HepG2 (cell line): ENCODE measurements at regions not wholly inside any gene's neighbourhood (a gene's known extent, or its start where the extent isn't known, plus 50 kb on each side); places are given as distances from the start of the nearest gene placed in this dataset.

Experiments
- ATAC-seq: fragments of 200-7000 bp; cut with Tn5 transposase; 3 replicates; pipeline ENCODE4 v1.9.1; 2020; ENCODE audit warnings: mild to moderate bottlenecking, moderate library complexity
- BruUV-seq: library from RNA; stranded (reverse); fragments of 400-500 nt; replicated peaks from 2 replicates; lab custom pipeline; 2021; lab: Mats Ljungman, UMichigan
- CTCF ChIA-PET: fragments of 300-600 bp; formaldehyde crosslinking; extraction: SDS; loops from one replicate; lab custom pipeline; 2021; ENCODE audit warnings: low total read pairs, inconsistent platforms, low intra/inter-chr PET ratio; lab: Yijun Ruan, JAX
- POLR2A ChIA-PET: fragments of 350-600 bp; sonication (Branson Sonifier 250); formaldehyde crosslinking; loops from one replicate; lab custom pipeline; 2020; ENCODE audit warnings: antibody characterized with exemption, inconsistent platforms; lab: Yijun Ruan, JAX
- DNase-seq: peaks from one replicate; pipeline ENCODE4 v3.0.0-alpha.2; 2015; ENCODE audit warnings: low spot score
- FAIRE-seq: peaks from 3 replicates; lab custom pipeline; 2011; peaks lifted over from hg19 to GRCh38; lab: Jason Lieb, UNC
- H2AFZ ChIP-seq: one replicate; pipeline ENCODE4 v1.6.1; 2011; ENCODE audit warnings: low read length, inconsistent platforms
- H3K27ac ChIP-seq: fragments of 300-600 bp; 3 replicates; pipeline ENCODE4 v1.8.0; 2011; ENCODE audit warnings: mixed run types, mild to moderate bottlenecking, mixed read lengths, low read length, inconsistent platforms; ENCODE audit not compliant: insufficient read depth; ENCODE audit errors: extremely low read length
- H3K27me3 ChIP-seq, 2 experiments: fragments of 200-600 bp in 1 of 2; 2 replicates in 1 of 2; 3 replicates in 1 of 2; pipeline versions ENCODE4 v1.6.0 to v1.8.0; 2011; ENCODE audit warnings: low read length in 2 of 2, mild to moderate bottlenecking in 2 of 2, moderate library complexity in 2 of 2, inconsistent platforms in 1 of 2; ENCODE audit not compliant: insufficient read depth in 2 of 2, control insufficient read depth in 1 of 2
- H3K36me3 ChIP-seq, 2 experiments: fragments of 200-600 bp in 1 of 2; replicated peaks in 1 of 2; 2 replicates in 1 of 2; 3 replicates in 1 of 2; pipeline versions ENCODE4 v1.5.1 to v1.8.0; 2011; ENCODE audit warnings: low read length in 2 of 2, inconsistent platforms in 1 of 2; ENCODE audit not compliant: insufficient read depth in 2 of 2, control insufficient read depth in 1 of 2
- H3K4me1 ChIP-seq: 2 replicates; pipeline ENCODE4 v1.5.1; 2012; ENCODE audit warnings: low read length, inconsistent platforms; ENCODE audit not compliant: insufficient read depth
- H3K4me2 ChIP-seq: 2 replicates; pipeline ENCODE4 v1.6.0; 2011; ENCODE audit warnings: low read depth, low read length, inconsistent platforms
- H3K4me3 ChIP-seq, 3 experiments: fragments of 200-600 bp in 1 of 3; sonication (generic), shearing (Covaris generic) in 1 of 3; replicated peaks in 1 of 3; 2 replicates each; pipeline ENCODE4 v1.5.1; 2011 to 2016; ENCODE audit warnings: low read length in 3 of 3, inconsistent platforms in 2 of 3, low read depth in 2 of 3, mild to moderate bottlenecking in 2 of 3, control low read depth in 1 of 3, mixed read lengths in 1 of 3; ENCODE audit not compliant: insufficient read depth in 1 of 3
- H3K79me2 ChIP-seq: one replicate; pipeline ENCODE4 v1.6.1; 2011; ENCODE audit warnings: low read length, inconsistent platforms; ENCODE audit not compliant: insufficient read depth
- H3K9ac ChIP-seq: 2 replicates; pipeline ENCODE4 v1.6.0; 2011; ENCODE audit warnings: mild to moderate bottlenecking, low read depth, low read length, inconsistent platforms; ENCODE audit not compliant: insufficient read depth
- H3K9me3 ChIP-seq: 2 replicates; pipeline ENCODE4 v1.5.1; 2012; ENCODE audit warnings: mild to moderate bottlenecking, low read length
- H4K20me1 ChIP-seq: 2 replicates; pipeline ENCODE4 v1.6.0; 2011; ENCODE audit warnings: inconsistent platforms, mild to moderate bottlenecking, low read length, moderate library complexity; ENCODE audit not compliant: insufficient read depth
- MAF1 ChIP-seq: sonication (generic); formaldehyde crosslinking; IDR thresholded peaks from 2 replicates; pipeline ENCODE4 v1.5.0; 2020; ENCODE audit warnings: missing genetic modification reagents, borderline replicate concordance
- MBD4 ChIP-seq: IDR thresholded peaks from 2 replicates; pipeline ENCODE4 v1.6.1; 2012; ENCODE audit warnings: low read length, inconsistent platforms, borderline replicate concordance
- NFIB ChIP-seq: sonication (generic); formaldehyde crosslinking; IDR thresholded peaks from 2 replicates; pipeline ENCODE4 v1.9.0; 2021; ENCODE audit warnings: missing genetic modification reagents, mild to moderate bottlenecking, borderline replicate concordance
- PPARG ChIP-seq: conservative IDR thresholded peaks from 2 replicates; pipeline ENCODE4 v1.6.1; 2016; ENCODE audit warnings: missing biosample characterization, missing genetic modification reagents
- TOPORS ChIP-seq: sonication (generic); formaldehyde crosslinking; IDR thresholded peaks from 2 replicates; pipeline ENCODE4 v1.8.0; 2023; ENCODE audit warnings: mild to moderate bottlenecking, missing genetic modification reagents
- ZBTB7A ChIP-seq: sonication (generic); formaldehyde crosslinking; IDR thresholded peaks from 2 replicates; pipeline ENCODE4 v1.8.0; 2022; ENCODE audit warnings: mild to moderate bottlenecking, missing genetic modification reagents
- ZNF256 ChIP-seq: sonication (generic); formaldehyde crosslinking; conservative IDR thresholded peaks from 2 replicates; pipeline ENCODE4 v1.4.0; 2020; ENCODE audit warnings: missing genetic modification reagents
- ZNF317 ChIP-seq: sonication (generic); formaldehyde crosslinking; IDR thresholded peaks from 2 replicates; pipeline ENCODE4 v1.5.0; 2020; ENCODE audit warnings: mild to moderate bottlenecking, missing genetic modification reagents
- ZNF337 ChIP-seq: sonication (generic); formaldehyde crosslinking; IDR thresholded peaks from 2 replicates; pipeline ENCODE4 v1.5.1; 2020; ENCODE audit warnings: missing genetic modification reagents, low read depth, mild to moderate bottlenecking, borderline replicate concordance
- ZNF549 ChIP-seq: sonication (generic); formaldehyde crosslinking; IDR thresholded peaks from 2 replicates; pipeline ENCODE4 v1.5.0; 2020; ENCODE audit warnings: missing genetic modification reagents
- ZNF629 ChIP-seq: sonication (generic); formaldehyde crosslinking; conservative IDR thresholded peaks from 2 replicates; pipeline ENCODE4 v1.5.0; 2020; ENCODE audit warnings: missing genetic modification reagents
- ZNF672 ChIP-seq: sonication (generic); formaldehyde crosslinking; IDR thresholded peaks from 2 replicates; pipeline ENCODE4 v1.8.1; 2022; ENCODE audit warnings: missing genetic modification reagents
- ZNF674 ChIP-seq: sonication (generic); formaldehyde crosslinking; IDR thresholded peaks from 2 replicates; pipeline ENCODE4 v1.5.0; 2020; ENCODE audit warnings: low read depth, mild to moderate bottlenecking, missing genetic modification reagents
- in situ Hi-C: cut with HindIII; loops from 2 replicates; pipeline ENCODE4 v1.10.0; 2017; ENCODE audit warnings: low pct_unique_long_range_greater_than_20kb; ENCODE audit not compliant: extremely low pct_ligation_motif_present
- intact Hi-C: fragments of 100-400 bp; cut with micrococcal nuclease; formaldehyde crosslinking; loops from one replicate; pipeline ENCODE4 v1.10.0; 2022; ENCODE audit not compliant: unreplicated experiment
- TF ChIP-seq, protein P1 (sequence below): sonication (generic); formaldehyde crosslinking; IDR thresholded peaks from 2 replicates; pipeline ENCODE4 v1.4.0; 2020; ENCODE audit warnings: missing genetic modification reagents
- TF ChIP-seq, protein P2 (sequence below), 2 experiments: fragments of 450-650 bp in 1 of 2; sonication (generic) in 1 of 2; formaldehyde crosslinking; IDR thresholded peaks; 2 replicates each; pipeline versions ENCODE4 v1.5.0 to v1.8.0; 2020 to 2022; ENCODE audit warnings: mild to moderate bottlenecking in 1 of 2, missing genetic modification reagents in 1 of 2

- ChIA-PET CTCF (no interaction called here), POLR2A (no interaction called here)
- TF ChIP-seq ZNF256 (CRISPR knock-in tag) (no peak), TOPORS (CRISPR knock-in tag) (no peak), ZNF629 (CRISPR knock-in tag) (no peak), ZNF672 (CRISPR knock-in tag) (no peak), PPARG (CRISPR knock-in tag) (no peak), ZNF337 (CRISPR knock-in tag) (no peak), ZNF549 (no peak), MAF1 (no peak), MBD4 (no peak), ZBTB7A (CRISPR knock-in tag) (no peak), NFIB (CRISPR knock-in tag) (no peak), ZNF674 (CRISPR knock-in tag) (no peak), ZNF317 (no peak)
- TF ChIP-seq, protein P1, sequence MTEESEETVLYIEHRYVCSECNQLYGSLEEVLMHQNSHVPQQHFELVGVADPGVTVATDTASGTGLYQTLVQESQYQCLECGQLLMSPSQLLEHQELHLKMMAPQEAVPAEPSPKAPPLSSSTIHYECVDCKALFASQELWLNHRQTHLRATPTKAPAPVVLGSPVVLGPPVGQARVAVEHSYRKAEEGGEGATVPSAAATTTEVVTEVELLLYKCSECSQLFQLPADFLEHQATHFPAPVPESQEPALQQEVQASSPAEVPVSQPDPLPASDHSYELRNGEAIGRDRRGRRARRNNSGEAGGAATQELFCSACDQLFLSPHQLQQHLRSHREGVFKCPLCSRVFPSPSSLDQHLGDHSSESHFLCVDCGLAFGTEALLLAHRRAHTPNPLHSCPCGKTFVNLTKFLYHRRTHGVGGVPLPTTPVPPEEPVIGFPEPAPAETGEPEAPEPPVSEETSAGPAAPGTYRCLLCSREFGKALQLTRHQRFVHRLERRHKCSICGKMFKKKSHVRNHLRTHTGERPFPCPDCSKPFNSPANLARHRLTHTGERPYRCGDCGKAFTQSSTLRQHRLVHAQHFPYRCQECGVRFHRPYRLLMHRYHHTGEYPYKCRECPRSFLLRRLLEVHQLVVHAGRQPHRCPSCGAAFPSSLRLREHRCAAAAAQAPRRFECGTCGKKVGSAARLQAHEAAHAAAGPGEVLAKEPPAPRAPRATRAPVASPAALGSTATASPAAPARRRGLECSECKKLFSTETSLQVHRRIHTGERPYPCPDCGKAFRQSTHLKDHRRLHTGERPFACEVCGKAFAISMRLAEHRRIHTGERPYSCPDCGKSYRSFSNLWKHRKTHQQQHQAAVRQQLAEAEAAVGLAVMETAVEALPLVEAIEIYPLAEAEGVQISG (CRISPR knock-in tag) = no peak
- TF ChIP-seq, protein P2, sequence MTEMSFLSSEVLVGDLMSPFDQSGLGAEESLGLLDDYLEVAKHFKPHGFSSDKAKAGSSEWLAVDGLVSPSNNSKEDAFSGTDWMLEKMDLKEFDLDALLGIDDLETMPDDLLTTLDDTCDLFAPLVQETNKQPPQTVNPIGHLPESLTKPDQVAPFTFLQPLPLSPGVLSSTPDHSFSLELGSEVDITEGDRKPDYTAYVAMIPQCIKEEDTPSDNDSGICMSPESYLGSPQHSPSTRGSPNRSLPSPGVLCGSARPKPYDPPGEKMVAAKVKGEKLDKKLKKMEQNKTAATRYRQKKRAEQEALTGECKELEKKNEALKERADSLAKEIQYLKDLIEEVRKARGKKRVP (CRISPR knock-in tag; IDR thresholded peaks at IDR 0.05) = no peak
- Histone ChIP-seq H3K9me3 (0 out of 2 replicates have a peak, but pooled peaks cover 10% of the 10 kb centered on the region), H3K4me2 (no peak overlapping the region), H3K4me3 (no peak overlapping the region), H3K9ac (no peak overlapping the region), H3K4me1 (no peaks in the 10 kb centered on the region), H3K79me2 (no peaks in the 10 kb centered on the region), H2AFZ (no peak overlapping the region), H4K20me1 (no peaks in the 10 kb centered on the region), H3K27me3 (no peaks in the 10 kb centered on the region), H3K36me3 (no peaks in the 10 kb centered on the region), H3K27ac (no peak overlapping the region)
- intact Hi-C loops (no loop called here), in situ Hi-C loops (no loop called here)
- no peak for ATAC-seq
- FAIRE-seq = no peak
- DNase-seq = no peak
- BruUV-seq = no TSS peak
Measured at GRCh38 chr2:198890490-198890889, 567.2 kb downstream of the SATB2 start.
